ENCODE measurements at regions not wholly inside any gene's neighbourhood (a gene's known extent, or its start where the extent isn't known, plus 50 kb on each side); places are given as distances from the start of the nearest gene placed in this dataset.

DNA sequence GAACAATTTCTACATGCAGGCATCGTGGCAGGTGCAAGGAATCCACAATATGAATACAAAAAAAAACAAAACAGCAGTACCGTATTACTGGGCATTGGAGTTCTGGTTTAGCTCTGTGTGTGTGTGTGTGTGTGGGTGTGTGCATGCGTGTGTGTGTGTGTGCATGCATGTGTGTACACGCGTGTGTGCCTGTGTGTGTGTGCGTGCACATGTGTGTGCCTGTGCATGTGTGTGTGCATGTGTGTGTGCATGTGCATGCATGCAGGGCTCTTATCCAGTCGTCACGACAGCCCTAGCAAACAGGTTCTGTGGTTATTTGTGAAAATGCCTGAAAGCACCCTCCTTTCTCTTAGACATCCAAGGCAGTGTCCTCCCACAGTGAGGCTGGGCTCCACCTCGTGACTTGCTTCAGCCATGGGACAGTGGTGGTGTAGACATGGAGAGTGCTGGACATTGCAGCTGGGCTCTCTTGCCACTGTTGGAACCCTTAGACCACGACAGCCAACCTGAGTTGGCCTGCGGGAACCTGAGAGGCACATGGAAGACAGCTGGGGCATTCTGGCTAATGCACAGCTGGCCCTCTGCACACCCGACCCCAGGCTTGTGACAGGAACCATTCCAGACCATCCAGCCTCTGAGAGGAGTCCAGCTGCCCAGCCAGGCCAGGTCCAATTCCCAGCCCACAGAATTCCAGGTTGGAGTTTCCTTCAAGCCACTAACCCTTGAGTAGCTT lies 173.4 kb upstream of the SHH start:
- Histone ChIP-seq H3K79me2 (no peaks in the 10 kb centered on the region), H3K4me1 (ENCODE audit: insufficient read depth) (no peaks in the 10 kb centered on the region), H3K4me2 (no peak overlapping the region), H3K27me3 (no peaks in the 10 kb centered on the region), H2AFZ (no peak overlapping the region), H4K20me1 (ENCODE audit: insufficient read depth, poor library complexity, severe bottlenecking) (no peaks in the 10 kb centered on the region), H3K27ac (no peak overlapping the region), H3K9me2 (replicated peaks; ENCODE audit: insufficient read depth) (no peaks in the 10 kb centered on the region), H3K9me3 (ENCODE audit: low read depth) (no peaks in the 10 kb centered on the region), H3K36me3 (replicated peaks; ENCODE audit: insufficient read depth, low read depth) (no peaks in the 10 kb centered on the region), H3K4me3 (no peak overlapping the region)
- DNase-seq (ENCODE audit: low spot score): no peak
- TF ChIP-seq EZH2phosphoT487 (IDR thresholded peaks at IDR 0.05; ENCODE audit: low read depth, severe bottlenecking, unreplicated experiment): no peak
- TF ChIP-seq EZH2 (IDR thresholded peaks at IDR 0.05; ENCODE audit: borderline replicate concordance): no peak
- TF ChIP-seq, protein P1, sequence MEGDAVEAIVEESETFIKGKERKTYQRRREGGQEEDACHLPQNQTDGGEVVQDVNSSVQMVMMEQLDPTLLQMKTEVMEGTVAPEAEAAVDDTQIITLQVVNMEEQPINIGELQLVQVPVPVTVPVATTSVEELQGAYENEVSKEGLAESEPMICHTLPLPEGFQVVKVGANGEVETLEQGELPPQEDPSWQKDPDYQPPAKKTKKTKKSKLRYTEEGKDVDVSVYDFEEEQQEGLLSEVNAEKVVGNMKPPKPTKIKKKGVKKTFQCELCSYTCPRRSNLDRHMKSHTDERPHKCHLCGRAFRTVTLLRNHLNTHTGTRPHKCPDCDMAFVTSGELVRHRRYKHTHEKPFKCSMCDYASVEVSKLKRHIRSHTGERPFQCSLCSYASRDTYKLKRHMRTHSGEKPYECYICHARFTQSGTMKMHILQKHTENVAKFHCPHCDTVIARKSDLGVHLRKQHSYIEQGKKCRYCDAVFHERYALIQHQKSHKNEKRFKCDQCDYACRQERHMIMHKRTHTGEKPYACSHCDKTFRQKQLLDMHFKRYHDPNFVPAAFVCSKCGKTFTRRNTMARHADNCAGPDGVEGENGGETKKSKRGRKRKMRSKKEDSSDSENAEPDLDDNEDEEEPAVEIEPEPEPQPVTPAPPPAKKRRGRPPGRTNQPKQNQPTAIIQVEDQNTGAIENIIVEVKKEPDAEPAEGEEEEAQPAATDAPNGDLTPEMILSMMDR (IDR thresholded peaks at IDR 0.05; ENCODE audit: poor library complexity): no peak
- 92% methylated on average over 12 of the region's 12 CpGs for WGBS (ENCODE audit: low lambda C conversion rate, missing lambda C conversion rate)

DNA sequence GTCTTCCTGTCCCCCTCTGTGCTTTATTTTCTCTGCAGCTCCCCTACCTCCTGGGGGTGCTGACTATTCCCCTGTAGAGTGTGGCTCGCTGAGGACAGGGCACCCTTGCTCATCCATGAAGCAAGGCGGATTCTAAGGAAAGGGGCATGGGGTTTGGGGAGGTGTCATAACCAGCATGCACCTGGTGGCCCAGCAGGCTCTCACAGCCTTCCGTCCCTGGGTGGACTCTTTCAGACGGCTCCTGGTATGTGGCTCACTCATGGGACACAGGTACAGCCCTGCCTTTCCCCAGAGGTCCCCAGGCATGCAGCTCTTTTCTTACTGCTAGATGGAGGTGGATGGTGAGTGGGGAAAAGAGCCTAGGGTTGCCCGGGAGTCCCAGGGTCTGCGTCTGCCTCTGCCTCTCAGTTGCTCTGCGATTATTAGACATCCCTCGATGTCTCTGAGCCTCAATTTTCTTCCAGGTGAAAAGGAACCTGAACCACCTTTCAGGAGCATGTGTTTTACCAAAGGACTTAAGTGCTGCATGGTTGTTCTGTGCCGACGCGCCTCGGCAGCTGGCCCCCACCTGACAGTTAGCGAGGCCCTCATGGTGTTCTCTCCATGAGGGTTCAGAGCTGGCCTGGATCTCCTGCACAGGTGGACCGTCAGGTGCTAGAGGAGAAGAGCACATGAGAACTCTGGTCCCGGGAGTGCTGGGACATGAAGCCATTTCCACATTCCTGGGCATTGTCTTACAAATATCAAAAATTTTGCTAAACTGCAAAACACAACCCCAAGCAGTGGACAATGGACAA lies 172.5 kb upstream of the SHH start:
- H3K27ac ChIP-seq: no peak overlapping the region
- no peaks in the 10 kb centered on the region for H3K79me2 ChIP-seq
- no peak for TF ChIP-seq EZH2 (IDR thresholded peaks at IDR 0.05; ENCODE audit: borderline replicate concordance)
- TF ChIP-seq EZH2phosphoT487 (IDR thresholded peaks at IDR 0.05; ENCODE audit: low read depth, severe bottlenecking, unreplicated experiment): no peak
- TF ChIP-seq, protein P1 (IDR thresholded peaks at IDR 0.05; ENCODE audit: poor library complexity): no peak
- H3K9me3 ChIP-seq (ENCODE audit: low read depth): no peaks in the 10 kb centered on the region
- no peaks in the 10 kb centered on the region for H3K36me3 ChIP-seq (replicated peaks; ENCODE audit: insufficient read depth, low read depth)
- no peaks in the 10 kb centered on the region for H3K27me3 ChIP-seq
- no peaks in the 10 kb centered on the region for H3K9me2 ChIP-seq (replicated peaks; ENCODE audit: insufficient read depth)
- no peak overlapping the region for H3K4me3 ChIP-seq
- 89% methylated on average over 14 of the region's 15 CpGs for WGBS (ENCODE audit: low lambda C conversion rate, missing lambda C conversion rate)
- DNase-seq (ENCODE audit: low spot score): no peak
- H4K20me1 ChIP-seq (ENCODE audit: insufficient read depth, poor library complexity, severe bottlenecking): no peaks in the 10 kb centered on the region
- H3K4me1 ChIP-seq (ENCODE audit: insufficient read depth): no peaks in the 10 kb centered on the region
- H2AFZ ChIP-seq: no peak overlapping the region
- H3K4me2 ChIP-seq: no peak overlapping the region

DNA sequence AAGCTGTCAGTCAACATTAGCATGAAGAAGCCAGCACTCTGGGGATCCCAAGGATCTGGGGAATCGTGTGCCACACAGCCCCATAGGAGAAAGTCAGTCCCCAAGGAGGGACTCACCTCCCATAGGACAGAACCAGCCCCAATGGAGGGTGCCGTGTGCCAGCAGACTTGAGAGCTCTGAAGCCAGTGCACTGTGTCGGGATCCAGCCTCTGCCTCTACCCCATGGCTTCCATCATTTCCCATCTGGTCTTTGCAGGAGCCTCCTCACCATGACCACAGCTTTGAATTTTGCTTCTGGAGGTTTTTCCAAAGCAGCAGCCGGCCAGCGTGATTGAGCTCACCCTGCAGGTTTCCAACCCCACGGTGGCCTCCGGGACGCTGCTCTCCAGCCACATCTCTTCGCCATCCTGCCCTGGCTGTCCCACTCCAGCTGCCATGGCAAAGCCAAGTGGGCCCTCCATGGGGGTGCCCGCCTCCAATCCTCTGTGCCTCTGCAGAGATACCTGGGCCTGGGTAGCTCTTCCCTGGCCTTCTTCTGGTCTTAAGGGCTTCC lies 171.8 kb upstream of the SHH start:
- WGBS (ENCODE audit: low lambda C conversion rate, missing lambda C conversion rate): 83% methylated on average over 10 of the region's 10 CpGs
- H2AFZ ChIP-seq: no peak overlapping the region

More for the DNA sequence above, 171.8 kb upstream of the SHH start:
- Histone ChIP-seq H4K20me1 (ENCODE audit: insufficient read depth, poor library complexity, severe bottlenecking) (no peaks in the 10 kb centered on the region), H3K27me3 (no peaks in the 10 kb centered on the region), H3K36me3 (replicated peaks; ENCODE audit: insufficient read depth, low read depth) (no peaks in the 10 kb centered on the region), H3K4me2 (no peak overlapping the region), H3K4me1 (ENCODE audit: insufficient read depth) (no peaks in the 10 kb centered on the region), H3K27ac (no peak overlapping the region), H3K79me2 (no peaks in the 10 kb centered on the region), H3K9me3 (ENCODE audit: low read depth) (no peaks in the 10 kb centered on the region), H3K9me2 (replicated peaks; ENCODE audit: insufficient read depth) (no peaks in the 10 kb centered on the region), H3K4me3 (no peak overlapping the region)
- TF ChIP-seq, protein P1 (IDR thresholded peaks at IDR 0.05; ENCODE audit: poor library complexity): no peak
- no peak for TF ChIP-seq EZH2phosphoT487 (IDR thresholded peaks at IDR 0.05; ENCODE audit: low read depth, severe bottlenecking, unreplicated experiment)
- TF ChIP-seq EZH2 (IDR thresholded peaks at IDR 0.05; ENCODE audit: borderline replicate concordance): no peak
- DNase-seq (ENCODE audit: low spot score): no peak

All from hepatocyte (in vitro differentiated cells).